ENCODE measurements at regions not wholly inside any gene's neighbourhood (a gene's known extent, or its start where the extent isn't known, plus 50 kb on each side); places are given as distances from the start of the nearest gene placed in this dataset.

- Mint-ChIP-seq H3K4me3 (no peak overlapping the region), H3K9me3 (ENCODE audit: insufficient read depth) (no peaks in the 10 kb centered on the region), H3K4me1 (peaks cover 24% of the 10 kb centered on the region), H3K27me3 (no peaks in the 10 kb centered on the region), H3K27ac (no peak overlapping the region)
- H3K27me3 ChIP-seq (replicated peaks in 1 of 4; ENCODE audit: control extremely low read depth in 1 of 4, control insufficient read depth in 3 of 4, insufficient read depth in 4 of 4, low read length in 3 of 4), result no peaks in the 10 kb centered on the region
- no peaks in the 10 kb centered on the region for H3K9me3 ChIP-seq (ENCODE audit: control extremely low read depth in 1 of 3, control insufficient read depth in 2 of 3, insufficient read depth in 1 of 3, low read length in 2 of 3)
- H3K4me3 ChIP-seq (ENCODE audit: control extremely low read depth in 1 of 5, extremely low read depth in 1 of 5, insufficient read depth in 1 of 5, low read depth in 2 of 5, low read length in 4 of 5), result no peak overlapping the region
- no peaks in the 10 kb centered on the region for H3K79me2 ChIP-seq (ENCODE audit: control insufficient read depth, insufficient read depth, low read length)
- H3K36me3 ChIP-seq (replicated peaks in 1 of 2; ENCODE audit: control extremely low read depth in 1 of 2, control insufficient read depth in 1 of 2, extremely low read depth in 1 of 2, insufficient read depth in 2 of 2, low read length in 1 of 2), result no peaks in the 10 kb centered on the region
- H3K27ac ChIP-seq (ENCODE audit: low read length in 2 of 2), result no peak overlapping the region
- WGBS (ENCODE audit: insufficient coverage), result 100% methylated on average over 3 of the region's 7 CpGs
- ATAC-seq (ENCODE audit: low read depth) (no peak), DNase-seq (no peak)
- TF ChIP-seq CTCF (IDR thresholded peaks at IDR 0.05) (no peak), EZH2 (IDR thresholded peaks at IDR 0.05; ENCODE audit: borderline replicate concordance, insufficient read depth, low read depth, low read length, poor library complexity, severe bottlenecking) (no peak)
- H4K20me1 ChIP-seq (ENCODE audit: control insufficient read depth, insufficient read depth, low read length, poor library complexity, severe bottlenecking), result no peaks in the 10 kb centered on the region
- H3K4me1 ChIP-seq (ENCODE audit: control insufficient read depth in 2 of 2, insufficient read depth in 2 of 2, low read length in 2 of 2), result peaks cover 24 to 31% of the 10 kb centered on the region in 2 donors
- H3K4me2 ChIP-seq (replicated peaks; ENCODE audit: low read depth, low read length, poor library complexity, severe bottlenecking), result no peak overlapping the region
- intact Hi-C loops (cut with micrococcal nuclease), result no loop called here
- ChIA-PET CTCF (no interaction called here), POLR2A (no interaction called here)
- H2AFZ ChIP-seq (ENCODE audit: insufficient read depth, low read depth, low read length, poor library complexity, severe bottlenecking), result no peak overlapping the region
- no peak overlapping the region for H3K9ac ChIP-seq (ENCODE audit: low read length)
These were observed 199.9 kb upstream of the PRDM1 start for GRCh38 chr6:105886066-105886813.

- ATAC-seq (ENCODE audit: low read depth), result peak; percentile 59
- H3K4me3 Mint-ChIP-seq, result no peak overlapping the region
These were observed 201.7 kb upstream of the PRDM1 start for GRCh38 chr6:105884426-105884825.

More at GRCh38 chr6:105884426-105884825, 201.7 kb upstream of the PRDM1 start:
- no peaks in the 10 kb centered on the region for H3K9me3 ChIP-seq (ENCODE audit: control extremely low read depth in 1 of 3, control insufficient read depth in 2 of 3, insufficient read depth in 1 of 3, low read length in 2 of 3)
- H3K27me3 ChIP-seq (replicated peaks in 1 of 4; ENCODE audit: control extremely low read depth in 1 of 4, control insufficient read depth in 3 of 4, insufficient read depth in 4 of 4, low read length in 3 of 4), result no peaks in the 10 kb centered on the region
- no peaks in the 10 kb centered on the region for H3K9me3 Mint-ChIP-seq (ENCODE audit: insufficient read depth)
- peak; percentile 58 for DNase-seq
- no peaks in the 10 kb centered on the region for H3K36me3 ChIP-seq (replicated peaks in 1 of 2; ENCODE audit: control extremely low read depth in 1 of 2, control insufficient read depth in 1 of 2, extremely low read depth in 1 of 2, insufficient read depth in 2 of 2, low read length in 1 of 2)
- H4K20me1 ChIP-seq (ENCODE audit: control insufficient read depth, insufficient read depth, low read length, poor library complexity, severe bottlenecking), result no peaks in the 10 kb centered on the region
- WGBS (ENCODE audit: insufficient coverage), result 38% methylated on average over 6 of the region's 7 CpGs
- H3K27ac Mint-ChIP-seq, result peak overlapping the region; percentile 33
- TF ChIP-seq EZH2 (IDR thresholded peaks at IDR 0.05; ENCODE audit: borderline replicate concordance, insufficient read depth, low read depth, low read length, poor library complexity, severe bottlenecking) (no peak), CTCF (IDR thresholded peaks at IDR 0.05) (no peak)
- H3K4me1 Mint-ChIP-seq, result peaks cover 39% of the 10 kb centered on the region
- ChIA-PET CTCF (interaction anchor here (1.6 kb wide), 1 partner anchor 11 kb away, joined by 5 read pairs; no protein-coding TSS in a partner anchor), POLR2A (no interaction called here)
- H3K9ac ChIP-seq (ENCODE audit: low read length), result no peak overlapping the region
- H3K4me1 ChIP-seq (ENCODE audit: control insufficient read depth in 2 of 2, insufficient read depth in 2 of 2, low read length in 2 of 2), result peaks cover 34 to 45% of the 10 kb centered on the region in 2 donors
- intact Hi-C loops (cut with micrococcal nuclease), result loop anchor here (5.0 kb wide), 2 partner anchors 108 to 203 kb away; partner anchors contain the start of gene PRDM1
- peak overlapping the region; percentile 45 for H3K4me2 ChIP-seq (replicated peaks; ENCODE audit: low read depth, low read length, poor library complexity, severe bottlenecking)
- peak overlapping the region in 1 of 2 donors; percentile 49 for H3K27ac ChIP-seq (ENCODE audit: low read length in 2 of 2)
- H3K27me3 Mint-ChIP-seq, result no peaks in the 10 kb centered on the region
- H2AFZ ChIP-seq (ENCODE audit: insufficient read depth, low read depth, low read length, poor library complexity, severe bottlenecking), result peak overlapping the region; percentile 51
- no peaks in the 10 kb centered on the region for H3K79me2 ChIP-seq (ENCODE audit: control insufficient read depth, insufficient read depth, low read length)
- H3K4me3 ChIP-seq (ENCODE audit: control extremely low read depth in 1 of 5, extremely low read depth in 1 of 5, insufficient read depth in 1 of 5, low read depth in 2 of 5, low read length in 4 of 5), result no peak overlapping the region
